Mesendoderm (in vitro differentiated cells): ENCODE measurements at regions not wholly inside any gene's neighbourhood (a gene's known extent, or its start where the extent isn't known, plus 50 kb on each side); places are given as distances from the start of the nearest gene placed in this dataset.

Source experiments
- DNase-seq: peaks from one replicate; pipeline ENCODE4 v3.0.0; 2013
- H2AK5ac ChIP-seq: 2 replicates; pipeline ENCODE4 v1.6.1; 2013; ENCODE audit warnings: low read length, inconsistent platforms
- H2BK120ac ChIP-seq: 2 replicates; pipeline ENCODE4 v1.6.1; 2013; ENCODE audit warnings: low read depth, mild to moderate bottlenecking, low read length, moderate library complexity, mixed read lengths
- H2BK15ac ChIP-seq: replicated peaks from 2 replicates; pipeline ENCODE4 v1.6.1; 2013; ENCODE audit warnings: low read depth, mild to moderate bottlenecking, moderate library complexity
- H2BK5ac ChIP-seq: 2 replicates; pipeline ENCODE4 v1.6.1; 2013; ENCODE audit warnings: low read length, inconsistent platforms
- H3K18ac ChIP-seq: 2 replicates; pipeline ENCODE4 v1.6.1; 2013; ENCODE audit warnings: mild to moderate bottlenecking, low read length, mixed read lengths
- H3K23ac ChIP-seq: one replicate; pipeline ENCODE4 v1.6.1; 2013; ENCODE audit warnings: low read length
- H3K27ac ChIP-seq: 2 replicates; pipeline ENCODE4 v1.5.1; 2013; ENCODE audit warnings: low read depth, mild to moderate bottlenecking, inconsistent platforms, low read length, moderate library complexity
- H3K27me3 ChIP-seq: 2 replicates; pipeline ENCODE4 v1.6.1; 2013; ENCODE audit warnings: low read length, control low read depth, mild to moderate bottlenecking, inconsistent platforms; ENCODE audit not compliant: insufficient read depth, poor library complexity
- H3K36me3 ChIP-seq: 2 replicates; pipeline ENCODE4 v1.6.1; 2013; ENCODE audit warnings: low read length, inconsistent platforms; ENCODE audit not compliant: control insufficient read depth, insufficient read depth
- H3K4ac ChIP-seq: one replicate; pipeline ENCODE4 v1.6.1; 2013; ENCODE audit warnings: low read depth, mild to moderate bottlenecking, low read length, moderate library complexity
- H3K4me1 ChIP-seq: 2 replicates; pipeline ENCODE4 v1.6.1; 2013; ENCODE audit warnings: low read depth, low read length, inconsistent platforms; ENCODE audit not compliant: control insufficient read depth
- H3K4me2 ChIP-seq: 2 replicates; pipeline ENCODE4 v1.6.1; 2013; ENCODE audit warnings: low read length
- H3K4me3 ChIP-seq: 2 replicates; pipeline ENCODE4 v1.5.1; 2013; ENCODE audit warnings: mild to moderate bottlenecking, low read length
- H3K56ac ChIP-seq: one replicate; pipeline ENCODE4 v1.6.1; 2013; ENCODE audit warnings: low read length
- H3K79me1 ChIP-seq: 2 replicates; pipeline ENCODE4 v1.6.1; 2013; ENCODE audit warnings: low read length, inconsistent platforms
- H3K79me2 ChIP-seq: 2 replicates; pipeline ENCODE4 v1.6.1; 2013; ENCODE audit warnings: mild to moderate bottlenecking, low read length; ENCODE audit not compliant: control insufficient read depth, insufficient read depth
- H3K9ac ChIP-seq: 2 replicates; pipeline ENCODE4 v1.6.1; 2013; ENCODE audit warnings: low read length, inconsistent platforms
- H4K5ac ChIP-seq: one replicate; pipeline ENCODE4 v1.6.1; 2013; ENCODE audit warnings: low read length
- H4K8ac ChIP-seq: one replicate; pipeline ENCODE4 v1.6.1; 2013; ENCODE audit warnings: low read depth, mild to moderate bottlenecking, control low read depth, low read length, moderate library complexity
- WGBS: extraction: QIAGEN DNeasy Blood & Tissue Kit; methylation state at CpG from one replicate; pipeline ENCODE4 v1.1.7; 2013; ENCODE audit warnings: low lambda C conversion rate, missing lambda C conversion rate; ENCODE audit not compliant: insufficient coverage; ENCODE audit errors: extremely low coverage; 5-methylcytosine and 5-hydroxymethylcytosine counted together

- Histone ChIP-seq H3K36me3 (no peaks in the 10 kb centered on the region), H4K5ac (no peak overlapping the region), H3K79me2 (no peaks in the 10 kb centered on the region), H3K23ac (no peak overlapping the region), H3K9ac (no peak overlapping the region), H3K27ac (no peak overlapping the region), H2BK5ac (no peak overlapping the region), H2BK120ac (no peak overlapping the region), H4K8ac (no peak overlapping the region), H3K4me2 (no peak overlapping the region), H3K79me1 (no peaks in the 10 kb centered on the region), H3K4me3 (no peak overlapping the region), H3K56ac (no peak overlapping the region), H3K27me3 (no peaks in the 10 kb centered on the region), H2BK15ac (no peak overlapping the region), H3K18ac (no peak overlapping the region), H3K4me1 (no peaks in the 10 kb centered on the region), H2AK5ac (no peak overlapping the region), H3K4ac (no peak overlapping the region)
- no CpG with 5 or more reads among the region's 1 CpG for WGBS
- DNase-seq: no peak
These were observed 256.0 kb upstream of the LYPLAL1 start for GRCh38 chr1:218917656-218918055.

- Histone ChIP-seq H3K79me2 (no peaks in the 10 kb centered on the region), H3K9ac (no peak overlapping the region), H3K4me1 (no peaks in the 10 kb centered on the region), H3K4me3 (no peak overlapping the region), H3K27me3 (no peaks in the 10 kb centered on the region), H3K27ac (no peak overlapping the region), H3K36me3 (no peaks in the 10 kb centered on the region), H3K56ac (no peak overlapping the region), H2AK5ac (no peak overlapping the region), H3K4me2 (no peak overlapping the region), H2BK15ac (no peak overlapping the region), H3K23ac (no peak overlapping the region), H3K18ac (no peak overlapping the region), H4K8ac (no peak overlapping the region), H2BK120ac (no peak overlapping the region), H2BK5ac (no peak overlapping the region), H3K79me1 (no peaks in the 10 kb centered on the region), H3K4ac (no peak overlapping the region), H4K5ac (no peak overlapping the region)
- DNase-seq: no peak
- WGBS: no CpG with 5 or more reads among the region's 2 CpGs
These were observed 247.9 kb upstream of the LYPLAL1 start for GRCh38 chr1:218925777-218926176.

DNA sequence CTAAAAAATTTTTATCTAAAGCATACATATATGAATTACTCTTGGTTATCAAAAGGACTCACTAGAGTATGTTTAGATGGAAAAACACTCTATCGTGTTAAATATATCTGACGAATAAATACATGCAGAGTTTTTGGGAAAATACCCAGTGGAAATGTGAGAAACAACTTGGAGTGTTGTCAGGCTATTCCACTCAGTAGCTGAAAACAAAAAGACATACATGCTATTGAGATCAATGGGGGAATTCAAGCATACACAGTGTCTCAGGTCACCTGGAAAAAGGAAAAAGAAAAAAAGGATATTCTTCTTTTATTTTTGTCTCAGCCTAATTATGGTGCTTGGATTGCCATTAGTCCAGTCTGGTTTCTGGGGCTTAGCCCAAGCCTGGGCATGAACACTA is 247.0 kb upstream of the LYPLAL1 start:
- no peaks in the 10 kb centered on the region for H3K27me3 ChIP-seq
- H2BK120ac ChIP-seq: no peak overlapping the region
- DNase-seq: no peak
- H2BK15ac ChIP-seq: no peak overlapping the region
- H3K4me2 ChIP-seq: no peak overlapping the region
- no peak overlapping the region for H2BK5ac ChIP-seq
- no peak overlapping the region for H3K4me3 ChIP-seq
- no CpG with 5 or more reads among the region's 2 CpGs for WGBS
- H4K5ac ChIP-seq: no peak overlapping the region
- no peaks in the 10 kb centered on the region for H3K79me1 ChIP-seq
- H3K4me1 ChIP-seq: no peaks in the 10 kb centered on the region
- no peak overlapping the region for H3K18ac ChIP-seq
- no peak overlapping the region for H3K23ac ChIP-seq
- no peak overlapping the region for H3K4ac ChIP-seq
- H3K36me3 ChIP-seq: no peaks in the 10 kb centered on the region
- no peak overlapping the region for H3K27ac ChIP-seq
- no peaks in the 10 kb centered on the region for H3K79me2 ChIP-seq
- H3K9ac ChIP-seq: no peak overlapping the region
- H2AK5ac ChIP-seq: no peak overlapping the region
- H3K56ac ChIP-seq: no peak overlapping the region
- H4K8ac ChIP-seq: no peak overlapping the region

- Histone ChIP-seq H3K18ac (no peak overlapping the region), H3K4me2 (no peak overlapping the region), H3K23ac (no peak overlapping the region), H2BK15ac (no peak overlapping the region), H2BK5ac (no peak overlapping the region), H3K9ac (no peak overlapping the region), H3K27ac (no peak overlapping the region), H4K8ac (no peak overlapping the region), H3K27me3 (no peaks in the 10 kb centered on the region), H3K4me3 (no peak overlapping the region), H3K79me1 (no peaks in the 10 kb centered on the region), H2AK5ac (no peak overlapping the region), H3K4me1 (no peaks in the 10 kb centered on the region), H3K79me2 (no peaks in the 10 kb centered on the region), H3K56ac (no peak overlapping the region), H3K4ac (no peak overlapping the region), H2BK120ac (no peak overlapping the region), H4K5ac (no peak overlapping the region), H3K36me3 (no peaks in the 10 kb centered on the region)
- no CpG with 5 or more reads among the region's 3 CpGs for WGBS
- no peak for DNase-seq
These were observed 243.7 kb upstream of the LYPLAL1 start for GRCh38 chr1:218930000-218930399.

DNA sequence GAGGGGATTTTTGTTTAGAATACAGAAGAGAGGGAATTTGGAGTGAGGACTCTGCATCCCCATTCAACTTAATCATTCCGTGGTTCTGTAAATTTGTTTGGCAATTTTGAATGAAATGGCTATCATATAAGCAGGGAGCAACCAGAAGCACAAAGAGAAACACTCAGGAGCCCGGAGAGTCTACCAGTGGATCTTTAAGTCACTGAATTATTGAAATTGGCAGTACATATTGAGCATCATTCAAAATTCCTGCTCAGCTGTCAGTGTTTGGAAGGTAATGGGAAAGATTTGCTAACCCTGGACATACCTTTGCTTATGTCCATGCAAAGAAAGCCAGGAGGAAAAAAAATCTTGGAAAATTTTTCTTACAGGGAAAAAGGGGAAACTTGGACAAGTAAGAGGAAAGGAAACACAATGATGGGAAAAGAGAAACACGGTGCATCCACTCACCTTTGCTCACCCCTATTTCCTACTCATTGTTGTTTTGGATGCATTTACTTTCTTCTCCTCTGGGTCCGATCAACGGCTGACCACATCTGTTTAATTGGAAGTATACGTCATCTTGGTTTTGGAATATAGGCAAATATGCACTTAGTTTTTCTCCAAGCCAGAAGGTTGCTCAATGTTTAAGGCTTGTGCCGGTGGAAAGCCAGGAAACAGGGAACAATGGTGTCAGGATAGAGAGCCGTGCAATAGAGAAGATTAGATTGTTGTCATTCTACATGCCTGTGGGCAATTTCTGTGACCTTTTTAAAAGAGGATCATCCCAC is 243.0 kb upstream of the LYPLAL1 start:
- no peak overlapping the region for H3K27ac ChIP-seq
- no peak overlapping the region for H3K56ac ChIP-seq
- no peak overlapping the region for H3K18ac ChIP-seq
- no CpG with 5 or more reads among the region's 8 CpGs for WGBS
- H3K27me3 ChIP-seq: no peaks in the 10 kb centered on the region
- H3K9ac ChIP-seq: no peak overlapping the region
- H3K23ac ChIP-seq: no peak overlapping the region
- DNase-seq: no peak
- H3K4me2 ChIP-seq: no peak overlapping the region
- no peak overlapping the region for H2BK15ac ChIP-seq
- no peaks in the 10 kb centered on the region for H3K79me2 ChIP-seq
- no peak overlapping the region for H2AK5ac ChIP-seq
- no peak overlapping the region for H3K4ac ChIP-seq
- no peak overlapping the region for H3K4me3 ChIP-seq
- H3K36me3 ChIP-seq: no peaks in the 10 kb centered on the region
- H2BK5ac ChIP-seq: no peak overlapping the region
- H4K8ac ChIP-seq: no peak overlapping the region
- H4K5ac ChIP-seq: no peak overlapping the region
- no peak overlapping the region for H2BK120ac ChIP-seq
- H3K79me1 ChIP-seq: no peaks in the 10 kb centered on the region
- no peaks in the 10 kb centered on the region for H3K4me1 ChIP-seq

DNA sequence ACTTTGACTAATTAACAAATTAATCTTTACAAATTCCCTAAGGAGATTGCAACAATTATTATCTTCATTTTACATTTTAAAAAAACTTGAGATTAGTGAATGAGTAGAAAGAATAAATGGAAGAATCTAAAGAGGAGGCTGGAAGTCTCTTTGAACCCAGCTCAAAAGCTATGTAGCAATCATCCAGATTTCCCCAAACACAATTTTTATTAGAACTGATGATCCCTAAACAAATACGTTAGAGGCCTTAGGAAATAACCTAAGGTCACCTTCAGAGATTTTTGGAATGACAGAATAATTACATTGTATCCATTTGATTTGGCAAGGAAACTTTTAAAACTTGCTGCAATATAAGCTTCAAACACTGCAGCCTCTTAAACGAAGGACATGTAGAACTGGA is 242.4 kb upstream of the LYPLAL1 start:
- Histone ChIP-seq H3K4me3 (no peak overlapping the region), H4K5ac (no peak overlapping the region), H3K79me1 (no peaks in the 10 kb centered on the region), H3K4ac (no peak overlapping the region), H4K8ac (no peak overlapping the region), H3K79me2 (no peaks in the 10 kb centered on the region), H3K27me3 (no peaks in the 10 kb centered on the region), H2AK5ac (no peak overlapping the region), H2BK5ac (no peak overlapping the region), H3K4me1 (no peaks in the 10 kb centered on the region), H3K4me2 (no peak overlapping the region), H2BK120ac (no peak overlapping the region), H3K18ac (no peak overlapping the region), H3K23ac (no peak overlapping the region), H3K9ac (no peak overlapping the region), H3K27ac (no peak overlapping the region), H2BK15ac (no peak overlapping the region), H3K36me3 (no peaks in the 10 kb centered on the region), H3K56ac (no peak overlapping the region)
- WGBS: no CpG with 5 or more reads among the region's 2 CpGs
- DNase-seq: no peak
